GM23338 (cell line): ENCODE measurements at regions not wholly inside any gene's neighbourhood (a gene's known extent, or its start where the extent isn't known, plus 50 kb on each side); places are given as distances from the start of the nearest gene placed in this dataset.

Experiments used
- ATAC-seq: fragments of 200-7000 bp; cut with Tn5 transposase; 3 replicates; pipeline ENCODE4 v1.9.1; 2020
- DNase-seq: peaks from one replicate; pipeline ENCODE4 v3.0.0-alpha.2; 2015; ENCODE audit warnings: low spot score
- H2AFZ ChIP-seq: fragments of 200-600 bp; sonication (generic); 2 replicates; pipeline ENCODE4 v1.8.0; 2016; ENCODE audit warnings: antibody characterized with exemption, mild to moderate bottlenecking, moderate library complexity
- H3F3A ChIP-seq: fragments of 200-600 bp; sonication (generic); replicated peaks from 2 replicates; pipeline ENCODE4 v1.8.0; 2017; ENCODE audit warnings: antibody characterized with exemption, mixed run types, low read depth
- H3K27ac ChIP-seq: fragments of 200-600 bp; sonication (generic); 2 replicates; pipeline ENCODE4 v1.6.1; 2016; ENCODE audit warnings: low read depth
- H3K27me3 ChIP-seq: fragments of 200-600 bp; sonication (generic); 2 replicates; pipeline ENCODE4 v1.8.0; 2016; ENCODE audit warnings: mild to moderate bottlenecking, mixed run types, moderate library complexity; ENCODE audit not compliant: insufficient read depth
- H3K36me3 ChIP-seq: fragments of 200-600 bp; sonication (generic); 2 replicates; pipeline ENCODE4 v1.8.0; 2016; ENCODE audit warnings: mild to moderate bottlenecking; ENCODE audit not compliant: insufficient read depth
- H3K4me1 ChIP-seq: fragments of 200-600 bp; sonication (generic); 2 replicates; pipeline ENCODE4 v1.8.0; 2016; ENCODE audit warnings: mild to moderate bottlenecking, moderate library complexity; ENCODE audit not compliant: insufficient read depth
- H3K4me2 ChIP-seq: fragments of 200-600 bp; sonication (generic); 2 replicates; pipeline ENCODE4 v1.7.1; 2017; ENCODE audit warnings: mixed run types
- H3K4me3 ChIP-seq: fragments of 200-600 bp; sonication (generic); 2 replicates; pipeline ENCODE4 v1.6.1; 2016; ENCODE audit warnings: mixed run types
- H3K79me2 ChIP-seq: fragments of 200-600 bp; sonication (generic); replicated peaks from 2 replicates; pipeline ENCODE4 v1.8.0; 2017; ENCODE audit warnings: mild to moderate bottlenecking; ENCODE audit not compliant: insufficient read depth
- H3K9me2 ChIP-seq: fragments of 200-600 bp; sonication (generic); 2 replicates; pipeline ENCODE4 v1.8.0; 2017; ENCODE audit not compliant: insufficient read depth
- H4K20me1 ChIP-seq: fragments of 200-600 bp; sonication (generic); replicated peaks from 2 replicates; pipeline ENCODE4 v1.8.0; 2017; ENCODE audit warnings: mild to moderate bottlenecking; ENCODE audit not compliant: insufficient read depth
- H3K27ac Mint-ChIP-seq: 2 replicates; pipeline ENCODE4 v1.8.0; 2020; ENCODE audit warnings: inconsistent platforms, mild to moderate bottlenecking, moderate library complexity, mixed read lengths
- H3K27me3 Mint-ChIP-seq: 3 replicates; pipeline ENCODE4 v1.8.0; 2022; ENCODE audit warnings: low read depth, mild to moderate bottlenecking, moderate library complexity, mixed read lengths, inconsistent platforms; ENCODE audit not compliant: insufficient read depth, poor library complexity
- H3K36me3 Mint-ChIP-seq: 3 replicates; pipeline ENCODE4 v1.8.0; 2021; ENCODE audit warnings: low read depth, mild to moderate bottlenecking, inconsistent platforms, moderate library complexity, mixed read lengths
- H3K4me1 Mint-ChIP-seq: 3 replicates; pipeline ENCODE4 v1.8.0; 2020; ENCODE audit warnings: mild to moderate bottlenecking, inconsistent platforms, mixed read lengths
- H3K4me3 Mint-ChIP-seq: 3 replicates; pipeline ENCODE4 v1.8.0; 2021; ENCODE audit warnings: moderate library complexity, mild to moderate bottlenecking, inconsistent platforms, mixed read lengths
- H3K9me3 Mint-ChIP-seq: 3 replicates; pipeline ENCODE4 v1.8.0; 2020; ENCODE audit warnings: moderate library complexity, mild to moderate bottlenecking, inconsistent platforms, mixed read lengths
- CREB1 ChIP-seq: fragments of 250-450 bp; sonication (Bioruptor Pico); IDR thresholded peaks from 2 replicates; pipeline ENCODE4 v1.5.0; 2020; ENCODE audit warnings: low read depth, mild to moderate bottlenecking, moderate library complexity
- EZH2 ChIP-seq: fragments of 200-600 bp; sonication (generic); IDR thresholded peaks from one replicate; pipeline ENCODE4 v1.8.0; 2017; ENCODE audit warnings: antibody characterized with exemption, mild to moderate bottlenecking, low read depth; ENCODE audit not compliant: unreplicated experiment
- EZH2phosphoT487 ChIP-seq: fragments of 200-600 bp; sonication (generic); IDR thresholded peaks from one replicate; pipeline ENCODE4 v1.8.1; 2018; ENCODE audit warnings: antibody characterized with exemption; ENCODE audit not compliant: unreplicated experiment
- JUNB ChIP-seq: IDR thresholded peaks from one replicate; pipeline ENCODE4 v1.6.1; 2016; ENCODE audit warnings: antibody characterized with exemption; ENCODE audit not compliant: unreplicated experiment
- NANOG ChIP-seq: IDR thresholded peaks from 2 replicates; pipeline ENCODE4 v1.6.1; 2016; ENCODE audit warnings: antibody characterized with exemption, borderline replicate concordance
- POLR2AphosphoS5 ChIP-seq: IDR thresholded peaks from 2 replicates; pipeline ENCODE4 v1.6.1; 2016; ENCODE audit warnings: antibody characterized with exemption, low read depth
- STAT1 ChIP-seq: IDR thresholded peaks from one replicate; pipeline ENCODE4 v1.6.1; 2016; ENCODE audit warnings: antibody characterized with exemption; ENCODE audit not compliant: unreplicated experiment
- ZNF114 ChIP-seq: fragments of 250-450 bp; sonication (Bioruptor Pico); IDR thresholded peaks from 2 replicates; pipeline ENCODE4 v1.5.0; 2020; ENCODE audit warnings: mild to moderate bottlenecking, moderate library complexity
- ZNF331 ChIP-seq: fragments of 250-450 bp; sonication (Bioruptor Pico); IDR thresholded peaks from 2 replicates; pipeline ENCODE4 v1.5.0; 2020; ENCODE audit warnings: low read depth, mild to moderate bottlenecking, moderate library complexity
- TF ChIP-seq, protein P1 (sequence below): IDR thresholded peaks from one replicate; pipeline ENCODE4 v1.6.1; 2018; ENCODE audit warnings: antibody characterized with exemption; ENCODE audit not compliant: unreplicated experiment
- TF ChIP-seq, protein P2 (sequence below): IDR thresholded peaks from 2 replicates; pipeline ENCODE4 v1.6.1; 2016; ENCODE audit warnings: antibody characterized with exemption
- TF ChIP-seq, protein P3 (sequence below): fragments of 250-450 bp; sonication (Bioruptor Pico); IDR thresholded peaks from 2 replicates; pipeline ENCODE4 v1.5.0; 2020; ENCODE audit warnings: mild to moderate bottlenecking, moderate library complexity
- TF ChIP-seq, protein P4 (sequence below), 2 experiments: fragments of 200-600 bp in 1 of 2; sonication (generic) in 1 of 2; conservative IDR thresholded peaks; 2 replicates each; pipeline versions ENCODE4 v1.5.1 to v1.6.1; 2016 to 2017; ENCODE audit warnings: antibody characterized with exemption in 2 of 2, low read depth in 2 of 2, mild to moderate bottlenecking in 2 of 2, moderate library complexity in 1 of 2

DNA sequence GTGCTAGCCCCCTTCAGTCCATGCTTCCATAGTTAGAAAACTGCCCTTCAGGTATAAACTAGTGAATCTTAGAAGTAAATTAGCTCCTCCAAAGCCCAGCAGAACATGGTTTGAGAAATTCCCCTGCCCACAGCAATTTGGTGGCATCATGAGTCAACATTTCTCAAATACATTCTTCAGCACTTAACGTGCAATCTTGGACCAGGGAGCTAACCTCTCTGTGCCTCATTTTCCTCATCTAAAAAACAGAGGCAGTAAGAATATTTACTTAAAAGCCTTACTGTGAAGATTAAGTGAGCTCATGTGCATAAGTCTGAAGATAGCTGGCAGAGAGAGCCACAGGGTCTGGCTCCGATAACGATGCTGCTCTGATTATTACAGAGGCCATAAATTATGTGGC, 800.7 kb upstream of the AMELY start:
- Histone ChIP-seq H3K79me2 (no peaks in the 10 kb centered on the region), H3K4me1 (no peaks in the 10 kb centered on the region), H3K36me3 (no peaks in the 10 kb centered on the region), H2AFZ (no peak overlapping the region), H3K27me3 (no peaks in the 10 kb centered on the region), H3K4me3 (no peak overlapping the region), H3F3A (no peaks in the 10 kb centered on the region), H3K4me2 (no peak overlapping the region), H4K20me1 (no peaks in the 10 kb centered on the region), H3K9me2 (no peaks in the 10 kb centered on the region), H3K27ac (no peak overlapping the region)
- no peak for ATAC-seq
- DNase-seq, result no peak
- peaks cover 3% of the 10 kb centered on the region; the same call in 2 of the 3 replicates for H3K9me3 Mint-ChIP-seq
- H3K4me3 Mint-ChIP-seq, result no peak overlapping the region
- H3K27me3 Mint-ChIP-seq, result peaks cover 2% of the 10 kb centered on the region
- no peaks in the 10 kb centered on the region for H3K4me1 Mint-ChIP-seq
- H3K36me3 Mint-ChIP-seq, result no peaks in the 10 kb centered on the region
- TF ChIP-seq POLR2AphosphoS5 (no peak), NANOG (no peak), CREB1 (CRISPR knock-in tag) (no peak), ZNF114 (no peak), STAT1 (no peak), JUNB (no peak), EZH2 (no peak), EZH2phosphoT487 (no peak), ZNF331 (CRISPR knock-in tag) (no peak)
- TF ChIP-seq, protein P1, sequence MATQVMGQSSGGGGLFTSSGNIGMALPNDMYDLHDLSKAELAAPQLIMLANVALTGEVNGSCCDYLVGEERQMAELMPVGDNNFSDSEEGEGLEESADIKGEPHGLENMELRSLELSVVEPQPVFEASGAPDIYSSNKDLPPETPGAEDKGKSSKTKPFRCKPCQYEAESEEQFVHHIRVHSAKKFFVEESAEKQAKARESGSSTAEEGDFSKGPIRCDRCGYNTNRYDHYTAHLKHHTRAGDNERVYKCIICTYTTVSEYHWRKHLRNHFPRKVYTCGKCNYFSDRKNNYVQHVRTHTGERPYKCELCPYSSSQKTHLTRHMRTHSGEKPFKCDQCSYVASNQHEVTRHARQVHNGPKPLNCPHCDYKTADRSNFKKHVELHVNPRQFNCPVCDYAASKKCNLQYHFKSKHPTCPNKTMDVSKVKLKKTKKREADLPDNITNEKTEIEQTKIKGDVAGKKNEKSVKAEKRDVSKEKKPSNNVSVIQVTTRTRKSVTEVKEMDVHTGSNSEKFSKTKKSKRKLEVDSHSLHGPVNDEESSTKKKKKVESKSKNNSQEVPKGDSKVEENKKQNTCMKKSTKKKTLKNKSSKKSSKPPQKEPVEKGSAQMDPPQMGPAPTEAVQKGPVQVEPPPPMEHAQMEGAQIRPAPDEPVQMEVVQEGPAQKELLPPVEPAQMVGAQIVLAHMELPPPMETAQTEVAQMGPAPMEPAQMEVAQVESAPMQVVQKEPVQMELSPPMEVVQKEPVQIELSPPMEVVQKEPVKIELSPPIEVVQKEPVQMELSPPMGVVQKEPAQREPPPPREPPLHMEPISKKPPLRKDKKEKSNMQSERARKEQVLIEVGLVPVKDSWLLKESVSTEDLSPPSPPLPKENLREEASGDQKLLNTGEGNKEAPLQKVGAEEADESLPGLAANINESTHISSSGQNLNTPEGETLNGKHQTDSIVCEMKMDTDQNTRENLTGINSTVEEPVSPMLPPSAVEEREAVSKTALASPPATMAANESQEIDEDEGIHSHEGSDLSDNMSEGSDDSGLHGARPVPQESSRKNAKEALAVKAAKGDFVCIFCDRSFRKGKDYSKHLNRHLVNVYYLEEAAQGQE, result no peak
- TF ChIP-seq, protein P2, sequence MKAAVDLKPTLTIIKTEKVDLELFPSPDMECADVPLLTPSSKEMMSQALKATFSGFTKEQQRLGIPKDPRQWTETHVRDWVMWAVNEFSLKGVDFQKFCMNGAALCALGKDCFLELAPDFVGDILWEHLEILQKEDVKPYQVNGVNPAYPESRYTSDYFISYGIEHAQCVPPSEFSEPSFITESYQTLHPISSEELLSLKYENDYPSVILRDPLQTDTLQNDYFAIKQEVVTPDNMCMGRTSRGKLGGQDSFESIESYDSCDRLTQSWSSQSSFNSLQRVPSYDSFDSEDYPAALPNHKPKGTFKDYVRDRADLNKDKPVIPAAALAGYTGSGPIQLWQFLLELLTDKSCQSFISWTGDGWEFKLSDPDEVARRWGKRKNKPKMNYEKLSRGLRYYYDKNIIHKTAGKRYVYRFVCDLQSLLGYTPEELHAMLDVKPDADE, result no peak
- TF ChIP-seq, protein P3, sequence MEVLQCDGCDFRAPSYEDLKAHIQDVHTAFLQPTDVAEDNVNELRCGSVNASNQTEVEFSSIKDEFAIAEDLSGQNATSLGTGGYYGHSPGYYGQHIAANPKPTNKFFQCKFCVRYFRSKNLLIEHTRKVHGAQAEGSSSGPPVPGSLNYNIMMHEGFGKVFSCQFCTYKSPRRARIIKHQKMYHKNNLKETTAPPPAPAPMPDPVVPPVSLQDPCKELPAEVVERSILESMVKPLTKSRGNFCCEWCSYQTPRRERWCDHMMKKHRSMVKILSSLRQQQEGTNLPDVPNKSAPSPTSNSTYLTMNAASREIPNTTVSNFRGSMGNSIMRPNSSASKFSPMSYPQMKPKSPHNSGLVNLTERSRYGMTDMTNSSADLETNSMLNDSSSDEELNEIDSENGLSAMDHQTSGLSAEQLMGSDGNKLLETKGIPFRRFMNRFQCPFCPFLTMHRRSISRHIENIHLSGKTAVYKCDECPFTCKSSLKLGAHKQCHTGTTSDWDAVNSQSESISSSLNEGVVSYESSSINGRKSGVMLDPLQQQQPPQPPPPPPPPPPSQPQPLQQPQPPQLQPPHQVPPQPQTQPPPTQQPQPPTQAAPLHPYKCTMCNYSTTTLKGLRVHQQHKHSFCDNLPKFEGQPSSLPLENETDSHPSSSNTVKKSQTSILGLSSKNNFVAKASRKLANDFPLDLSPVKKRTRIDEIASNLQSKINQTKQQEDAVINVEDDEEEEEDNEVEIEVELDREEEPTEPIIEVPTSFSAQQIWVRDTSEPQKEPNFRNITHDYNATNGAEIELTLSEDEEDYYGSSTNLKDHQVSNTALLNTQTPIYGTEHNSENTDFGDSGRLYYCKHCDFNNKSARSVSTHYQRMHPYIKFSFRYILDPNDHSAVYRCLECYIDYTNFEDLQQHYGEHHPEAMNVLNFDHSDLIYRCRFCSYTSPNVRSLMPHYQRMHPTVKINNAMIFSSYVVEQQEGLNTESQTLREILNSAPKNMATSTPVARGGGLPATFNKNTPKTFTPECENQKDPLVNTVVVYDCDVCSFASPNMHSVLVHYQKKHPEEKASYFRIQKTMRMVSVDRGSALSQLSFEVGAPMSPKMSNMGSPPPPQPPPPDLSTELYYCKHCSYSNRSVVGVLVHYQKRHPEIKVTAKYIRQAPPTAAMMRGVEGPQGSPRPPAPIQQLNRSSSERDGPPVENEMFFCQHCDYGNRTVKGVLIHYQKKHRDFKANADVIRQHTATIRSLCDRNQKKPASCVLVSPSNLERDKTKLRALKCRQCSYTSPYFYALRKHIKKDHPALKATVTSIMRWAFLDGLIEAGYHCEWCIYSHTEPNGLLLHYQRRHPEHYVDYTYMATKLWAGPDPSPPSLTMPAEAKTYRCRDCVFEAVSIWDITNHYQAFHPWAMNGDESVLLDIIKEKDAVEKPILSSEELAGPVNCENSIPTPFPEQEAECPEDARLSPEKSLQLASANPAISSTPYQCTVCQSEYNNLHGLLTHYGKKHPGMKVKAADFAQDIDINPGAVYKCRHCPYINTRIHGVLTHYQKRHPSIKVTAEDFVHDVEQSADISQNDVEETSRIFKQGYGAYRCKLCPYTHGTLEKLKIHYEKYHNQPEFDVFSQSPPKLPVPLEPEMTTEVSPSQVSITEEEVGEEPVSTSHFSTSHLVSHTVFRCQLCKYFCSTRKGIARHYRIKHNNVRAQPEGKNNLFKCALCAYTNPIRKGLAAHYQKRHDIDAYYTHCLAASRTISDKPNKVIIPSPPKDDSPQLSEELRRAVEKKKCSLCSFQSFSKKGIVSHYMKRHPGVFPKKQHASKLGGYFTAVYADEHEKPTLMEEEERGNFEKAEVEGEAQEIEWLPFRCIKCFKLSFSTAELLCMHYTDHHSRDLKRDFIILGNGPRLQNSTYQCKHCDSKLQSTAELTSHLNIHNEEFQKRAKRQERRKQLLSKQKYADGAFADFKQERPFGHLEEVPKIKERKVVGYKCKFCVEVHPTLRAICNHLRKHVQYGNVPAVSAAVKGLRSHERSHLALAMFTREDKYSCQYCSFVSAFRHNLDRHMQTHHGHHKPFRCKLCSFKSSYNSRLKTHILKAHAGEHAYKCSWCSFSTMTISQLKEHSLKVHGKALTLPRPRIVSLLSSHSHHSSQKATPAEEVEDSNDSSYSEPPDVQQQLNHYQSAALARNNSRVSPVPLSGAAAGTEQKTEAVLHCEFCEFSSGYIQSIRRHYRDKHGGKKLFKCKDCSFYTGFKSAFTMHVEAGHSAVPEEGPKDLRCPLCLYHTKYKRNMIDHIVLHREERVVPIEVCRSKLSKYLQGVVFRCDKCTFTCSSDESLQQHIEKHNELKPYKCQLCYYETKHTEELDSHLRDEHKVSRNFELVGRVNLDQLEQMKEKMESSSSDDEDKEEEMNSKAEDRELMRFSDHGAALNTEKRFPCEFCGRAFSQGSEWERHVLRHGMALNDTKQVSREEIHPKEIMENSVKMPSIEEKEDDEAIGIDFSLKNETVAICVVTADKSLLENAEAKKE (CRISPR knock-in tag), result no peak
- TF ChIP-seq, protein P4, sequence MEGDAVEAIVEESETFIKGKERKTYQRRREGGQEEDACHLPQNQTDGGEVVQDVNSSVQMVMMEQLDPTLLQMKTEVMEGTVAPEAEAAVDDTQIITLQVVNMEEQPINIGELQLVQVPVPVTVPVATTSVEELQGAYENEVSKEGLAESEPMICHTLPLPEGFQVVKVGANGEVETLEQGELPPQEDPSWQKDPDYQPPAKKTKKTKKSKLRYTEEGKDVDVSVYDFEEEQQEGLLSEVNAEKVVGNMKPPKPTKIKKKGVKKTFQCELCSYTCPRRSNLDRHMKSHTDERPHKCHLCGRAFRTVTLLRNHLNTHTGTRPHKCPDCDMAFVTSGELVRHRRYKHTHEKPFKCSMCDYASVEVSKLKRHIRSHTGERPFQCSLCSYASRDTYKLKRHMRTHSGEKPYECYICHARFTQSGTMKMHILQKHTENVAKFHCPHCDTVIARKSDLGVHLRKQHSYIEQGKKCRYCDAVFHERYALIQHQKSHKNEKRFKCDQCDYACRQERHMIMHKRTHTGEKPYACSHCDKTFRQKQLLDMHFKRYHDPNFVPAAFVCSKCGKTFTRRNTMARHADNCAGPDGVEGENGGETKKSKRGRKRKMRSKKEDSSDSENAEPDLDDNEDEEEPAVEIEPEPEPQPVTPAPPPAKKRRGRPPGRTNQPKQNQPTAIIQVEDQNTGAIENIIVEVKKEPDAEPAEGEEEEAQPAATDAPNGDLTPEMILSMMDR (conservative IDR thresholded peaks at IDR 0.05; ENCODE audit: low read depth in 2 of 2), result no peak
- no peak overlapping the region for H3K27ac Mint-ChIP-seq
